SK-N-SH treated with all-trans-retinoic acid at 6 μM for 48 hours (cell line): ENCODE measurements at regions not wholly inside any gene's neighbourhood (a gene's known extent, or its start where the extent isn't known, plus 50 kb on each side); places are given as distances from the start of the nearest gene placed in this dataset.

ENCODE experiments used
- ARNTL ChIP-seq: fragments of 450-650 bp; formaldehyde crosslinking; IDR thresholded peaks from 2 replicates; pipeline ENCODE4 v1.5.0; 2020; ENCODE audit warnings: low read depth, mild to moderate bottlenecking, moderate library complexity, borderline replicate concordance
- ESRRG ChIP-seq: fragments of 250-450 bp; sonication (Bioruptor Pico); IDR thresholded peaks from 2 replicates; pipeline ENCODE4 v1.6.1; 2021; ENCODE audit warnings: mild to moderate bottlenecking
- GLIS3 ChIP-seq: fragments of 250-450 bp; sonication (Bioruptor Pico); IDR thresholded peaks from 2 replicates; pipeline ENCODE4 v1.5.0; 2020; ENCODE audit warnings: mild to moderate bottlenecking, moderate library complexity
- ISL1 ChIP-seq: fragments of 250-450 bp; sonication (Bioruptor Pico); IDR thresholded peaks from 2 replicates; pipeline ENCODE4 v2.1.2; 2022; ENCODE audit warnings: mild to moderate bottlenecking, moderate library complexity
- PPARA ChIP-seq: fragments of 250-450 bp; sonication (Bioruptor Pico); IDR thresholded peaks from 2 replicates; pipeline ENCODE4 v1.5.0; 2020; ENCODE audit warnings: mild to moderate bottlenecking, borderline replicate concordance
- RARB ChIP-seq: fragments of 250-450 bp; sonication (Bioruptor Pico); IDR thresholded peaks from 2 replicates; pipeline ENCODE4 v1.8.0; 2021; ENCODE audit warnings: mild to moderate bottlenecking, moderate library complexity
- TCF4 ChIP-seq: fragments of 250-450 bp; sonication (Bioruptor Pico); IDR thresholded peaks from 2 replicates; pipeline ENCODE4 v1.8.0; 2021; ENCODE audit warnings: mild to moderate bottlenecking, moderate library complexity, borderline replicate concordance
- TOX ChIP-seq: fragments of 250-450 bp; sonication (Bioruptor Pico); IDR thresholded peaks from 2 replicates; pipeline ENCODE4 v1.8.0; 2021; ENCODE audit warnings: mild to moderate bottlenecking, moderate library complexity, borderline replicate concordance
- ZFP3 ChIP-seq: fragments of 250-450 bp; sonication (Bioruptor Pico); IDR thresholded peaks from 2 replicates; pipeline ENCODE4 v1.5.0; 2020; ENCODE audit warnings: mild to moderate bottlenecking, moderate library complexity
- ZNF565 ChIP-seq: fragments of 450-650 bp; formaldehyde crosslinking; conservative IDR thresholded peaks from 2 replicates; pipeline ENCODE4 v1.5.0; 2020; ENCODE audit warnings: low read depth, mild to moderate bottlenecking, moderate library complexity
- ZNF70 ChIP-seq: fragments of 450-650 bp; formaldehyde crosslinking; IDR thresholded peaks from 2 replicates; pipeline ENCODE4 v1.5.0; 2020; ENCODE audit warnings: mild to moderate bottlenecking, moderate library complexity
- ZNF8 ChIP-seq: fragments of 450-650 bp; formaldehyde crosslinking; IDR thresholded peaks from 2 replicates; pipeline ENCODE4 v1.5.0; 2020; ENCODE audit warnings: mild to moderate bottlenecking, moderate library complexity
- TF ChIP-seq, protein P1 (sequence below): fragments of 250-450 bp; sonication (Bioruptor Pico); IDR thresholded peaks from 2 replicates; pipeline ENCODE4 v1.8.0; 2020; ENCODE audit warnings: mild to moderate bottlenecking, moderate library complexity, borderline replicate concordance
- TF ChIP-seq, protein P2 (sequence below): fragments of 250-450 bp; sonication (Bioruptor Pico); IDR thresholded peaks from 2 replicates; pipeline ENCODE4 v1.5.1; 2020; ENCODE audit warnings: low read depth, mild to moderate bottlenecking, moderate library complexity

DNA sequence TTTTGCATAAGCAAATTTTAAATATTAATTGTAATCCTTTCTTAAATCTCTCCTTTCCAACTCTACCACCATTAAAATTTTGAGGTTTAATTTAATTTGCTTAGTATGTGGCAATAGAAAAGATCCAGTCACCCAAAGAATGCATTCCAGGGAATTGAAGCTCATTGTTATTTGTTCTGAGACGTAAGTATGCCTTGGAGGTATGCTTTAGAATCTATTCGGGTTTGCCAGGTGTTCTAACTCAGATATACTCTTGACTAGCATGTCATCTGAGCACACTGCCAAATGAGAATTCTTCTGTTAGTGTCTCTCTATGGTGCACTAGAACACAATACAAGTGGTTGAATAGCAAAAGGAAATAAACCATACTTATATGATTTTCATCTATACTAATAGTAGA lies 813.6 kb upstream of the ADGRL2 start:
- TF ChIP-seq TCF4 (CRISPR knock-in tag) (no peak), GLIS3 (no peak), RARB (no peak), ZNF8 (CRISPR knock-in tag) (no peak), ISL1 (CRISPR knock-in tag) (no peak), ARNTL (CRISPR knock-in tag) (no peak), ZNF565 (CRISPR knock-in tag) (no peak), TOX (CRISPR knock-in tag) (no peak), ZNF70 (no peak), ESRRG (CRISPR knock-in tag) (no peak), ZFP3 (CRISPR knock-in tag) (no peak), PPARA (CRISPR knock-in tag) (no peak)
- TF ChIP-seq, protein P1, sequence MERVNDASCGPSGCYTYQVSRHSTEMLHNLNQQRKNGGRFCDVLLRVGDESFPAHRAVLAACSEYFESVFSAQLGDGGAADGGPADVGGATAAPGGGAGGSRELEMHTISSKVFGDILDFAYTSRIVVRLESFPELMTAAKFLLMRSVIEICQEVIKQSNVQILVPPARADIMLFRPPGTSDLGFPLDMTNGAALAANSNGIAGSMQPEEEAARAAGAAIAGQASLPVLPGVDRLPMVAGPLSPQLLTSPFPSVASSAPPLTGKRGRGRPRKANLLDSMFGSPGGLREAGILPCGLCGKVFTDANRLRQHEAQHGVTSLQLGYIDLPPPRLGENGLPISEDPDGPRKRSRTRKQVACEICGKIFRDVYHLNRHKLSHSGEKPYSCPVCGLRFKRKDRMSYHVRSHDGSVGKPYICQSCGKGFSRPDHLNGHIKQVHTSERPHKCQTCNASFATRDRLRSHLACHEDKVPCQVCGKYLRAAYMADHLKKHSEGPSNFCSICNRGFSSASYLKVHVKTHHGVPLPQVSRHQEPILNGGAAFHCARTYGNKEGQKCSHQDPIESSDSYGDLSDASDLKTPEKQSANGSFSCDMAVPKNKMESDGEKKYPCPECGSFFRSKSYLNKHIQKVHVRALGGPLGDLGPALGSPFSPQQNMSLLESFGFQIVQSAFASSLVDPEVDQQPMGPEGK (CRISPR knock-in tag) = no peak
- TF ChIP-seq, protein P2, sequence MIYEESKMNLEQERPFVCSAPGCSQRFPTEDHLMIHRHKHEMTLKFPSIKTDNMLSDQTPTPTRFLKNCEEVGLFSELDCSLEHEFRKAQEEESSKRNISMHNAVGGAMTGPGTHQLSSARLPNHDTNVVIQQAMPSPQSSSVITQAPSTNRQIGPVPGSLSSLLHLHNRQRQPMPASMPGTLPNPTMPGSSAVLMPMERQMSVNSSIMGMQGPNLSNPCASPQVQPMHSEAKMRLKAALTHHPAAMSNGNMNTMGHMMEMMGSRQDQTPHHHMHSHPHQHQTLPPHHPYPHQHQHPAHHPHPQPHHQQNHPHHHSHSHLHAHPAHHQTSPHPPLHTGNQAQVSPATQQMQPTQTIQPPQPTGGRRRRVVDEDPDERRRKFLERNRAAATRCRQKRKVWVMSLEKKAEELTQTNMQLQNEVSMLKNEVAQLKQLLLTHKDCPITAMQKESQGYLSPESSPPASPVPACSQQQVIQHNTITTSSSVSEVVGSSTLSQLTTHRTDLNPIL (CRISPR knock-in tag) = no peak
